Sciatic nerve (tissue), 2 donors: ENCODE measurements at regions not wholly inside any gene's neighbourhood (a gene's known extent, or its start where the extent isn't known, plus 50 kb on each side); places are given as distances from the start of the nearest gene placed in this dataset.

Experiments used
- ATAC-seq: fragments of 200-7000 bp; cut with Tn5 transposase; one replicate; pipeline ENCODE4 v1.9.1; 2020; ENCODE audit warnings: mild to moderate bottlenecking, moderate library complexity
- DNase-seq: peaks from one replicate; pipeline ENCODE4 v3.0.0-alpha.2; 2020; ENCODE audit warnings: low spot score
- intact Hi-C: fragments of 100-400 bp; cut with DNase I; formaldehyde crosslinking; loops from one replicate; pipeline ENCODE4 v1.14.2; 2022
- donor health status: DM: no; HTN: no; CAD: no.
- donor health status: DM: no; HTN: no; CAD: no.

DNA sequence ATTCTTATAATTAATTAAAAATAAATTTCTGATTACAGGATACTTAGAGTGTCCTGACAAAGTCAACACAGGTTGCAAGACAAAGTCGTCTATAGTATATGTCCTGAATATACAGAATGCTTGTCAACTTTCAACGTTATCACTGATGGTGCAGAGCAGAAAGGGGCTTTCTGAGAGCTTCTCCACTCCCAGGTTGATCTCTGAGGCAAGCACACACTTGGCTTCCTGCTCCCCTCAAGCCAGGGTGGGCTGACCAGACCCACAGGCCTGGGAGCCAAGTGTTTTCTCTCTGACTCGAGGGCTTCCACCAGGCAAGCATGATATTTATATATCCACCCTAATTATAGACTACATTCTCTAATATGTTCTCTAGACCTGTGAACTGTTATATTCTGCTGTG lies 448.9 kb downstream of the SH2D4B start:
- intact Hi-C loops: no loop called here
- no peak for DNase-seq
- ATAC-seq: no peak

DNA sequence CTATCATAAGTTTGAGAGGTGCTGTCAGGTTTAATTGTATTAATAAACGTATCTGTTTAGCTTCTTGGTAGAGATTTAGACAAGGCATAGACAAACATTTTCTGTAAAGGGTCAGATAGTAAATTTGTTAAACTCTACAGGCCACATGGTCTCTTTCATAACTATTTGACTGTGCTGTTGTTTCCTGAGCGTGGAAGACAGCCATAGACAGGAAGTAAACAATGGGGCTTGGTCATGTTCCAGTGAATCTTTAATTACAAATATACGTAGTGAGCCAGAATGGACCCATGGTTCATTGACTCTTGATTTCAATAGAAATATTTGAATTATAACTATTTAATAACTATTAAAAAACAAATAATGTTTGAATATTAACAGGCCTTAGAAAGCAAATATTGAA lies 451.1 kb downstream of the SH2D4B start:
- no peak for DNase-seq
- ATAC-seq: no peak
- intact Hi-C loops: no loop called here

DNA sequence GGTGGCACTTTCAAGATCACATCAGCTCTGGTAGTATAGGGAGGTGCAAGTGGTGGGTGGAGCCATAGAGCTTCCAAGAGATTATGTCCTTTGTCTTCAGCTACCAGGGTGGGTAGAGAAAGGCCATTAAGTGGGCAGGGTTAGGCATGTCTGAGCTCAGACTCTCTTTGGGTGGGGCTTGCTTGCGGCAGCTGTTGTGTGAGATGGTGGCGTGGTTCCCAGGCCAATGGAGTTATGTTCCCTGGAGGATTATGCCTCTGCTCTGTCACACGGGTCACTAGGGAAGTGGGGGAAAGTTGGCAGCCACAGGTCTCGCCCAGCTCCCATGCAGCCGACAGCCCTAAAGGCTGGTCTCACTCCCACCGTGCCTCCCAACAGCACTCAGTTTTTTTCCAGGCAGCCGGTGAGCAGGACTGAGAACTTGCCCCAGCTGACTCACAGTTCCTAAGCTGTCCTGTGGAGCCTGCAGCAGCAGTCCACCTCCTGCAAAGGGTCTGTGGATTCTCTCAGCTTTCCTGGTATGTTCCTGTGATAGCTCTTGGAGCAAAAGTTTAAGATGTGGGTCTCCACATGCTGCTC lies 459.0 kb downstream of the SH2D4B start:
- DNase-seq (no peak), ATAC-seq (no peak)
- intact Hi-C loops: no loop called here

DNA sequence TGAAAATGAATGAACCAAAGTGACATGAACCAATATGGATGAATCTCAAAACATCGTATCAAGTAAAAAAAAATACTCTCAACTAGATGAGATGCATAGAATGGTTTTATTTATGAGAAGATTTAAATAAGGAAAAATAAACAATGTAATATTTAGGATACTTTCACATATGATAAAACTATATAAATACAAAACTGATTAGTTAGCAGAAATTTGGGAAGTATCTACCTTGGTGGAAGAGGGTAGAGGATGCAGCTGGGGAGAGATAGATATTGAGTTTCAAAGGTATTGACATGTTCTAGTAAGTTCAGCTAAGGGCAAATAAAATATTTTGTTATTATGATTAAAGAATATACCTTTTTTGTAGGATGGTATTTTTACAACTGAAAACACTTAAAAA lies 463.1 kb downstream of the SH2D4B start:
- DNase-seq (no peak), ATAC-seq (no peak)
- intact Hi-C loops: no loop called here

DNA sequence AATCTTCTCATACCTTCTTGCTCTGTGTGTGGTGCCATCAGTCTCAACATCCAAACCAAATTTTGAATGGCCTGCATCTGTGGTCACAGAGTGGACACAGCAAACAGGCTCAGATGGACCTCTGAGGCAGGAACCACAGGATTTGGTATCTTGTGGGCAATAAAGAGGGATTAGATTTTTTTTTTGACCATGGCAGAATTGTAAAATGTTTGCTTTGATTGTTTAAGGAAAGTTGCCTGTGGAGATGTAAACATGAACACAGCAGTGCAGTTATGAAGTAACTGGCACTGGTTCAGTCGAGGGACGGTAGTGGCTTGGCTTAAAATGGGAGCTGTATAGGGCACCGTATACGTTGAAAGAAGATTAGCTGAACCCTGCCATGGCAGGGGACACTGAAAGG lies 464.7 kb downstream of the SH2D4B start:
- ATAC-seq (no peak), DNase-seq (no peak)
- intact Hi-C loops: no loop called here

DNA sequence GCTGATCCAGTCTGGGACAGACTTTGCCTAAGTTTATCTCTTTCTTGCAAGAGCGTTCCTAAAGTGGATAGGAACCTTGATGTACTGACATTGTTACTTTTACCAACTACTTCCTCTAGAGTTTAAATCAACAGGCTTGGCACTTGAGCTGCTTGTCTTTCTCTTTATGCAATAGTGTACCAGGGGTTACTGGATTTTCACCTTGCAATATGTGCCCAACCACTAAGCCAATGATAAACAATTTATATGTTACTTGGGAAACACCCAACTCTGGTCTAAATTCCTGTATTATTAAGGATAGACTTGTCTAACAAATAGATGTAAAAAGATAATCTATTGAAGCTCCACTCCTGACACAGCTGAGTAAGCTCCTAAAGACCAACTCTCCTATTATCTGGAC lies 470.2 kb downstream of the SH2D4B start:
- intact Hi-C loops: no loop called here
- ATAC-seq (no peak), DNase-seq (no peak)

DNA sequence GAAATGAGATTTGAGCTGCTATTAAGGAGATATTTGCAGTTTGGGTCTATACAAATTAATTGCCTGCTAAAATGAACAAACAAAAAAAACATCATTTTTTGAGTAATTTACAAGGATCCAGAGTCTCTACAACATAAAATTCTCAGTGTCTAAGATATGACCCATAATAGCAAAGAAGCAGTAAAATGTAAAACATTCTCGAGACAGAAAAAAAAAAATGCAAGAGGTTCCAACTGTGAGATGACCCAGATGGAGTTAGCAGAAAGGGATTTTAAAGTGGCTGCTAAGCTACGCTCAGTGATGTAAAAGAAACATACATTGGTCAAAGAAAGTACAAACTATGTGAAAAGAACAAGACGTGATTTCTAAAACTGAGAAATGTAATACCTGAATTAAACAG lies 471.0 kb downstream of the SH2D4B start:
- no peak for ATAC-seq
- intact Hi-C loops: no loop called here
- no peak for DNase-seq

DNA sequence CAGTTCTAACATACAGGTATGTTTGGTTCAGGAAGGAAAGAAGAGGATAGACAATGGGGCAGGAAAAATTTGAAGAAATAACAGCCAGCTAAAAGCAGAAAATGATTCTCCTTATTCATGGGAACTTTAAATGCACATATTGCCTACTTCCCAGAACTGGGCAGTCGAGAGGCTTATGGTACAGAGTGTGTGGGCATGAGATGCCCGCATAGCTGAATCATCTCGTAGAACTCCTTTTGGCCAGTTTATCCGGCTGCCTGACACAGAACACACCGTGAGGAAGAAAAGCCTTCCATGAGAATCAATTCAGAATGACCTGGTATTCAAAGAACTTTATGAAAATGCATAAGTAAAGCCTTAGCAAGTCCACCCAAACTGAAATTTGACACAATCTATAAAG lies 471.6 kb downstream of the SH2D4B start:
- intact Hi-C loops: no loop called here
- no peak for ATAC-seq

DNA sequence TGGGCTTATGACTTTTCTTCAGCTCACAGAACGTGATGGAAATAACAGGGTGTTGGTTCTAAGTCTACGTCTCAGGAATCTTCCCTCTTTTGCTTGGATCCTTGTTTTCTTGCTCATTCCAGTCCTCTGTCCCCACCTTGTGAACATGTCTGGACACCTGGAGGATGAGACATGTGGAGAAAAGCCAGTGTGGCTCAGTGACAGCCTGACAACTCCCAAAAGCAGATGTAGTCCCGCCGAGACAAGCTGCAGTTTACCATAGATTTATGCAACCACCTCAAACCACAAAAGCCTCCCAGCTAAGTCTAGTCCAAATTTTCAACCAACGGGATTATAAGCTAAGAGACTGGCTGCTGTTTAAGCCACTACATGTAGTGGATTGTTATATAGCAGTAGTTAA lies 476.1 kb downstream of the SH2D4B start:
- no peak for DNase-seq
- intact Hi-C loops: no loop called here
- ATAC-seq: no peak

More for the DNA sequence above, 471.6 kb downstream of the SH2D4B start:
- DNase-seq: no peak

DNA sequence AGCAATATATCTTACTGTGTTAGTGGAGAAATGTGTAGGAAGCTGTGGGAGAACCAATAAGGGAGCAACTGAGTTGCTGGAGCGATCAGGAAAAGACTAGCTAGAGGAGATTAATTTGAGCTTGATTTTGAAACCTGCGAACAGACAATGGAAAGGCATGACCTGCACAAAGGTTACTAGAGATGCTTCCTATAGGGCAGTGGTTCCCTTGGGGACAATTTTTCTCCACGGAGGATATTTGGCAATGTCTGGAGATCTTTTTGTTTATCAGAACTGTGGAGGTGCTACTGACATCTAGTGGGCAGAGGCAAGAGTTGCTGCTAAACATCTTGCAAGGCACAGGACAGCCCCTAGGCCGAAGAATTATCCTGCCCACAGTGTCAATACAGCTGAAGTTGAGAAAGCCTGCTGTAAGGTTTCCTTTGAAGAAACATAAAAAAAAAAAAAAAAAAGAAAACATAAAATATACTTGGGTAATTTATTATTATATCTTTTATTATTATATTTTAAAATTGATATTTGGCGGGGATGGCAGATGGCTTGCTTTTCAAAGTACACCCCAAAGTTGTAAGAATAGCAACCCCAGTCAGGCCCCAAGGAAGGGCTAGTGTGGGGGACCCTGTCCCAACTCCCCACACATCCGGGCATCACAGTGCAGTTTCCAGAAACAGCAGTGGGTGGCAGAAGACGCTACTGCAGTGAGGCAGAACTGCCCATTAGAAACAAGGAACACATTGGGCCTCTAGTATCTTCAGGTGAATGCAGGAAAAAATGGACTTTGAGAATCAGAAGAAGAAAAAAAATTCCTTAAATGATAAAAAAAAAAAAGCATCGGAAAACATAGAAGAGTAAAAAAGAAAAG lies 481.6 kb downstream of the SH2D4B start:
- intact Hi-C loops: no loop called here
- peak; percentile 64 for ATAC-seq
- no peak for DNase-seq

DNA sequence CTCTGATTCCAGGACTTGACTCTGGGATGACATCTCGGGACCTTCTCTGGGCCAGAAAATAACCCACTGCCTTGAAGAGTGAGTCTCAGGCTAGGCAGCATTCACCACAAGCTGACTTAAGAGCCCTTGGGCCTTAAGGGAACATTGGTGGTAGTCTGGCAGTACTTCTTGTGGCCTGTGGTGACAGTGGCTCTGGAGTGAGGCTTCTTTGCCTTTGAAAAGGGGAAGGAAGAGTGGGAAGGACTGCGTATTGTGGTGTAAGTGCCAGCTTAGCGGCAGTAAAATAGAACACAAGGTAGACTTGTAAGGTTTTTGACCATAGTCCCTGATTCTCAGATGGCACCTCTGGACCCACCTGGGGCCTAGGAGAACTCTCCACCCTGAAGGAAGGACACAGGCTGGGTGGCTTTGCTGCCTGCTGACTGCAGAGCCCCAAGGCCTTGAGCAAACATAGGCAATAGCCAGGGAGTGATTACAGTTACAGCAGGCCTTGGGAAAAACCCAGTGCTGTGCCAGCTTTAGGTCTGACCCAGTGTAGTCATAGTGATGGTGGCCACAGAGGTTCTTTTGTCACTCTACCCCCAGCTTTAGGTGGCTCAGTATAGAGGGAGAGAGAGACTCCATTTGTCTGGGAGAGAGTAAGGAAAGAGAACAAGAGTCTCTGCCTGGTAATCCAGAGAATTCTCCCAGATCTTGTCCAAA lies 483.9 kb downstream of the SH2D4B start:
- ATAC-seq: no peak
- no peak for DNase-seq
- intact Hi-C loops: no loop called here

DNA sequence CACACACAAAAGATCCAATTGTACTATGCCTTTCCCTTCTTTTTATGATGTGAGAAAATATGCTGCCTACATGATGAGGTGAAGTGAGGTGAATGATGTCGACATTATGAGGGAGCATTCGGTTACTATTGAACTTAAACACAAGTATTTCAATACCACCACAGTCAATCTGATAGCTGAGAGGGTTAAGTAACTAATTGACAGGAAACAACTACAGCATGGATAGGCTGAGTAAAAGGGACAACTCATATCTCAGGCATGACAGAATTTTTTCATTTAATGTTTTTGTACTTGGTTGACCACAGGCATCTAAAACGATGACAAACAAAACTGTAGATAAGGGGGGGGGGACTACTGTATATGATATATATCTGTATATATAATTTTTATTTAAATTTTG lies 488.9 kb downstream of the SH2D4B start:
- no peak for ATAC-seq
- no peak for DNase-seq
- intact Hi-C loops: no loop called here

DNA sequence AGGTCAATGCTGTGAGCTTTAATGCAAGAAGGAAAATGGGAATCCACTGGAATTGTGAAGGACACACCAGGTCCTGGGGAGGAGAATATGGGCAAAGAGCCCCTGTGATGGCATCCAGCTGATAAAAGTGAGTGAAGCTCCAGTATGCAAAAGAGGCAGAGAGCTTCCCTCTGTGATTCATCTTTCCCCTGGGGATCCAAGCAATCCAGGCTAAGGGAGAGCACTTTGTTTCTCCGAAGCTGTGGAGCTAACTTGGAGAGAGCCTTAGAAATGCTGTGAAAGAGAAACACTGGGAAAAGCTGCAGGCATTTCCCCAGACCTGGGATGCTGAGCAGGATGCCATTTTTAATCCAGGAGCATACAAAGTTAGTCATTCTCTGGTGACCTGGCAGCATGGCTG lies 489.5 kb downstream of the SH2D4B start:
- ATAC-seq (no peak), DNase-seq (no peak)
- intact Hi-C loops: no loop called here

DNA sequence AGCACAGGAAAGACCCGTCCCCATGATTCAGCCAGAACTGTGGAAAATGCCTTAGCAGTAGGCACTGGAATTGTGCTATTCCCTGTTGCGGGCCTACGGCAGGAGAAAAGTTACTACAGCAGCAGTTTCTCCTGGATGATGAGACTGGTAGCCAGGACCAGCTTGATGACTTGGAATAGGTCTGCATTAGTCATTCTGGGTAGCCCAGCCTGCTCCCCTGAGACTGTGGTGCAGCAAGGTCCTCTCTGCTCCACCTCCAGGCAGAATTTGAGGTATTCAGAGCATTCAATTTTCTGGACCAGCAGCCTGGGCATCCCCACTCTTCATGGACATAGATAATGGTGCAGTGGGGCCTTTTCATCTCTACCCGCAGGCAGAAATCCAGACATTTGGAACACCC lies 490.0 kb downstream of the SH2D4B start:
- no peak for DNase-seq

DNA sequence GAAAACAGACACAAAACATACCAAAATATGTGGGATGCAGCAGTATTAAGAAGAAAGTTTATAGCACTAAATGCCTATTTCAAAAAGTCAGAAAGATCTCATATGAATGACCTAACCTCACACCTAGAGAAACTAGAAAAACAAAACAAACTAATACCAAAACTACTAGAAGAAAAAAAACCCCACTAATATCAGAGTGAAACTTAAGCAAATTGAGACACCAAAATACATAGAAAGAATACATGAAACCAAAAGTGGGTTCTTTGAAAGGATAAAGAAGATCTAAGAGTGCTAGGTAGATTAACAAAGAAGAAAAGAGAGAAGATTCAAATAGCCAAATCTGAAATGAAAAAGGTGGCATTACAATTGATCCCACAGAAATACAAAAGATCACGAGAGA lies 494.1 kb downstream of the SH2D4B start:
- intact Hi-C loops: no loop called here
- ATAC-seq (no peak), DNase-seq (no peak)

More for the DNA sequence above, 490.0 kb downstream of the SH2D4B start:
- intact Hi-C loops: no loop called here
- no peak for ATAC-seq

DNA sequence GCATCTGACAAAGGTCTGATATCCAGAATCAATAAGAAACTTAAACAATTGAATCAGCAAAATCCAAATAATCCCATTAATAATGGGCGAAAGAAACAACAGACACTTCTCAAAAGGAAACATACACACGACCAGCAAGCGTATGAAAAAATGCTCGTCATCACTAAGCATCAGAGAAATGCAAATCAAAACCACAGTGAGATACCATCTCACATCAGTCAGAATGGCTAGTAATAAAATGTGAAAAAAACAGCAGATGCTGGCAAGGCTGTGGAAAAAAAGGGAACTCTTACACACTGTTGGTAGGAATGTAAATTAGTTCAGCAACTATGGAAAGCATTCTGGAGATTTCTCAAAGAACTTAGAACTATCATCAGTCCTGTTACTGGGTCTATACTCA lies 496.7 kb downstream of the SH2D4B start:
- DNase-seq (no peak), ATAC-seq (no peak)
- intact Hi-C loops: no loop called here

DNA sequence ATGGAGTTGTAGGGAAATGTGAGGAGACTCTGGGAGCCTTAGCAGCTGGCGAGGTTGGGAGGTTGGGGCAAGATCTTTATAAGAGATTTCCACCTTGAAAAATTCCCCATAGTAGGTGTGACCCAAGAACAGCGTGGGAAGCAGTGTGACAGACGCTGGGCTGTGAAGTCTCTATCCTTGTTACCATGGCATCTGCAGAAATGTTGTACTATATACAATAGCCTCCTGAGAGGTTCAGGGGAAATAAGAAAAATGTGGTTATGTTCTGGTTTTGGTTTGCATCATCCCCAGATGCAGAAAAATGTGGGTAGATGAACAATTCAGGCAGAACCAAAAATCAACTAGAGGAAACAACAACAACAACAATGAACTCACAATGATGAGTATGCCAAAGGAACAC lies 498.6 kb downstream of the SH2D4B start:
- intact Hi-C loops: no loop called here
- DNase-seq: no peak
- no peak for ATAC-seq

DNA sequence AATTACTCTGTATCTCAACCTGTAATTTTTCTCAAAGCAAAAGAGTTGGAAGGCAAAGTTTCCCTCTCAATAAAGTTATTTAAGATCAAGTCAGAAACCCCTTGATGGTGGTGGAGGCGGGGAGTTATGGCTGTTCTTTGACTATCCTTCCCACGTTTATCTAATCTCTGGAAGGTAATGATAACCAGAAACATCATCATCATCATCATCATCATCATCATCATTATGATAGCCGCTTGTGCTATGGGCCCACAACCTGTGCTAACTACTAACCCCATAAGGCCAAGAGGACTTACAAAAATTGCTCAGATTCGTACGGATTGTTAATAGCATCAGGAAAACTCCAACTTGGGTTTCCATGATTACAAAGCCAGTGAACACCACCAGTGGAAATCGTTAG lies 502.3 kb downstream of the SH2D4B start:
- ATAC-seq: no peak
- intact Hi-C loops: no loop called here
- DNase-seq: no peak

DNA sequence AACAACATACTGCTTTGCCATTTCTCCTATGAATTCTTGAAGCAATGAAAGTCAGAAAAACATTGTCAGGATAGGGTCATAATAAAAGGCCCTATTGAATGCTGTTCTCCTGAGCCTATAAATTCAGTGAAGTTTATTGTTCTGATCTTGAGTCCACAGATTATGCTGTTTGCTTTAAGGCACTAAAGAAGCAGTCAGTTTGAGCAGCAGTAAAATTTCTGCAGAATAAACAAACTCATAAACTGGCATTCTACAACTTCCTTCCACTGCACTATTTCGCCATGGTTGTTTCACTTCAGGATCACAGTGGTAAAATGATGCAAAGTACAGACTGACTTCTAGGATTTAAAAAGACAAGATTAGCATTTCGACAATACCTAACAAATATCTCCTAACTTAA lies 503.2 kb downstream of the SH2D4B start:
- intact Hi-C loops: no loop called here
- DNase-seq (no peak), ATAC-seq (no peak)

DNA sequence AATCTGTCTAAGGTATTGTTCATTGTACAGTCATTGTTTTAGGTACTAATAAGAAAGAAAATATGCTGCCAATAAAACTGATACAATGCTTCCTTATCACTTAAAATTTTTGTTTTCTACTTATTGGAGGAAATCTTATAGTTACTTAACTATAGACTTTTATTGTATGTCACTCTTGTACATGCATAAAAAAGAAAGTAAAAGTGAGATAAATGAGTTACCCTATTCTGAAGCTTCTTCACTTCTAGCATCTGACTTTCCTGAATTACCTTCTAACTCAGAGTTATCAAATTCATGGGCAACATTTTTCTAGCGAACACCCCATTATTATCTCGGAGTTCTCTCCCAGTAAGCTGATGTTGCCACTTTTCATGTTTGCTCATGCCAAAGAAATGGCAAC lies 504.9 kb downstream of the SH2D4B start:
- DNase-seq: no peak
- intact Hi-C loops: no loop called here
- no peak for ATAC-seq
